ENCODE measurements at regions not wholly inside any gene's neighbourhood (a gene's known extent, or its start where the extent isn't known, plus 50 kb on each side); places are given as distances from the start of the nearest gene placed in this dataset.

DNA sequence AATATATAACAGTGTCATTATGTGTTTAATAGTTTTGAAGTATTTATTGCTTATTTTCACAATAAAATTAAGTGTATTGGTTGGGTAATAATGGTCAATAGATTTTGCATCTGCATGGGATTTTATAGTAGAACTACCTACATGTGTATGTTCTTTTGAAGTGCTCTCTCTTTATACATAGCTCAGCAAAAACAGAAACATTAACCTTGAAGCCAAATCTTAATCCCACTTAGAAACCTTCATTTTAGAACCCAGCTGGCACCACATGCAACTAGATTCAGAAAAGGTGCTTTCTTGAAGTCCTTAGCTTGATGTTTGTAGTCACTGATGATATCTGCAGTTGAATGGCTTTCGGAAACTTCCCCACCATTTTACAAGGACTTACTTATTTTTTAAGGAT, 146.9 kb upstream of the IL12A start:
- Mint-ChIP-seq H3K27ac (ENCODE audit: unreplicated experiment) (peak overlapping the region; percentile 40), H3K4me1 (ENCODE audit: low read depth, unreplicated experiment) (peaks cover 36% of the 10 kb centered on the region), H3K4me3 (ENCODE audit: unreplicated experiment) (peak overlapping the region; percentile 96), H3K36me3 (ENCODE audit: unreplicated experiment) (no peaks in the 10 kb centered on the region), H3K9me3 (ENCODE audit: unreplicated experiment) (peaks cover 7% of the 10 kb centered on the region), H3K27me3 (ENCODE audit: unreplicated experiment) (no peaks in the 10 kb centered on the region)
- no peak for DNase-seq
- TF ChIP-seq, protein P1, sequence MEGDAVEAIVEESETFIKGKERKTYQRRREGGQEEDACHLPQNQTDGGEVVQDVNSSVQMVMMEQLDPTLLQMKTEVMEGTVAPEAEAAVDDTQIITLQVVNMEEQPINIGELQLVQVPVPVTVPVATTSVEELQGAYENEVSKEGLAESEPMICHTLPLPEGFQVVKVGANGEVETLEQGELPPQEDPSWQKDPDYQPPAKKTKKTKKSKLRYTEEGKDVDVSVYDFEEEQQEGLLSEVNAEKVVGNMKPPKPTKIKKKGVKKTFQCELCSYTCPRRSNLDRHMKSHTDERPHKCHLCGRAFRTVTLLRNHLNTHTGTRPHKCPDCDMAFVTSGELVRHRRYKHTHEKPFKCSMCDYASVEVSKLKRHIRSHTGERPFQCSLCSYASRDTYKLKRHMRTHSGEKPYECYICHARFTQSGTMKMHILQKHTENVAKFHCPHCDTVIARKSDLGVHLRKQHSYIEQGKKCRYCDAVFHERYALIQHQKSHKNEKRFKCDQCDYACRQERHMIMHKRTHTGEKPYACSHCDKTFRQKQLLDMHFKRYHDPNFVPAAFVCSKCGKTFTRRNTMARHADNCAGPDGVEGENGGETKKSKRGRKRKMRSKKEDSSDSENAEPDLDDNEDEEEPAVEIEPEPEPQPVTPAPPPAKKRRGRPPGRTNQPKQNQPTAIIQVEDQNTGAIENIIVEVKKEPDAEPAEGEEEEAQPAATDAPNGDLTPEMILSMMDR (IDR thresholded peaks at IDR 0.05; ENCODE audit: partially characterized antibody, unreplicated experiment), result no peak

DNA sequence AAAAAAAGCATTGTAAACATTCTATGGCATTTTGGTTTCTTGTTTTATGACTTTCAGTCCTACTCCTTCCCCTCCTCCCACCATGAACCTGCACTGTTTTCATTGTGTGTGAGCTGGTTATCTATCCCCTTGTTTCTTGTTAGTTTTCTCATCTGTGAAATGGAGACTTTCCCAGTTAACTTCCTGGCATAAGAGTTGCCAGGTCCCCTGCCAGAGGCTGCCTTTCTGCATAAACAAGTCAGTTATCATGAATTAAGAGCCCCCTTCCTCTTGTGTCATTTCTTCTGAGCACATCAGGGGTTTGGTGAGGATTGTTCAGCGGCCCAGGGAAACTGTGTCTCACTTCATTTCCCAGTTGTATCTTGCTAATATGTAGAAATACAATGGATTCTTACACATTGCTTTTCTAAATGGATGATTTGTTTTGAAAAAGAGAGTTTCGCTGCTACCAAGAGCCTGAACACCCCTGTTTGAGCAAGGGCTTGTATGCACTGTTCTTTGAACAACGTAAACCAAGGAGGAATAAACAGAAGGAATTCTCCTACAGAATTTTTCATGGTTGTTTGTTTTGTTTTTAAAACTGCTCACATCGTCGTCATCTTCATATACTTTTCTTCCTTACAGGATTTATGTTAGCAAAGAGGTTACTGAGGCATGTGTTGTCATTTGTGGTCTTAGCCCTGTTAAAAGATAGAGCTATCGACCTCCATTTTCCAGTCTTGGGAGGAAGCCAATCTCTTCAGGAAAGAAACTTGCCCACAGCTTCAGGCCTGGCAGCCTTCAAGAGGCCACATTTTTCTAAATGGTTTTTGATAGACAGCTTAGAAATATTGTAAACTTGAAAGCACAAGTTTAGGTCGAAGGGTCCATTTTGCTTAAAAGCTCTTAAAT, 144.6 kb upstream of the IL12A start:
- Mint-ChIP-seq H3K9me3 (ENCODE audit: unreplicated experiment) (peaks cover 7% of the 10 kb centered on the region), H3K4me3 (ENCODE audit: unreplicated experiment) (peak overlapping the region; percentile 85), H3K36me3 (ENCODE audit: unreplicated experiment) (peaks cover 5% of the 10 kb centered on the region), H3K27me3 (ENCODE audit: unreplicated experiment) (no peaks in the 10 kb centered on the region), H3K27ac (ENCODE audit: unreplicated experiment) (peak overlapping the region; percentile 72), H3K4me1 (ENCODE audit: low read depth, unreplicated experiment) (peaks cover 43% of the 10 kb centered on the region)
- no peak for DNase-seq
- TF ChIP-seq, protein P1 (IDR thresholded peaks at IDR 0.05; ENCODE audit: partially characterized antibody, unreplicated experiment), result no peak

DNA sequence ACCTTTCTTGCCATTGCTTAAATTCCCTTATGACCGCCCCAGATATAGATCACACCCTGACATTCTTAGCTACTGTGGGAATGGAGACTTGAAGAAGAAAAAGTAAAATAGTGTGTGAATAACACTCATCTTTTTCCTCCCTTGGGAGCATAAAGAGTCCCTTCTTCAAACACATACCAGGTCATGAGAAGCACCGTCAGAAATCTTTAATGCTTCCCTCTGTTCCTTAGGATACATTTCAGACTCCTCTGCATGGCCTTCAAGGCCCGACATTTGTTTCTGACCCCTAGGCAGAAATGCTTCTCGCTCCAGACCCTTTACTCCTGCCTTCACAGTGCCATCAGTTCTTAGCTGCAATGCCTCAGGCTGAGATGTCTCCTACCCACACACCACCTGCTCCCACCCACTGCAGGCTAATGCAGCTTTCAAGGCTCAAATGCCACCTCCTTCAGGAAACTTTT, 143.8 kb upstream of the IL12A start:
- Mint-ChIP-seq H3K4me3 (ENCODE audit: unreplicated experiment) (peak overlapping the region; percentile 85), H3K36me3 (ENCODE audit: unreplicated experiment) (peaks cover 5% of the 10 kb centered on the region), H3K4me1 (ENCODE audit: low read depth, unreplicated experiment) (peaks cover 43% of the 10 kb centered on the region), H3K9me3 (ENCODE audit: unreplicated experiment) (peaks cover 4% of the 10 kb centered on the region), H3K27ac (ENCODE audit: unreplicated experiment) (peak overlapping the region; percentile 67), H3K27me3 (ENCODE audit: unreplicated experiment) (no peaks in the 10 kb centered on the region)
- TF ChIP-seq, protein P1 (IDR thresholded peaks at IDR 0.05; ENCODE audit: partially characterized antibody, unreplicated experiment), result no peak
- peak; percentile 24 for DNase-seq

DNA sequence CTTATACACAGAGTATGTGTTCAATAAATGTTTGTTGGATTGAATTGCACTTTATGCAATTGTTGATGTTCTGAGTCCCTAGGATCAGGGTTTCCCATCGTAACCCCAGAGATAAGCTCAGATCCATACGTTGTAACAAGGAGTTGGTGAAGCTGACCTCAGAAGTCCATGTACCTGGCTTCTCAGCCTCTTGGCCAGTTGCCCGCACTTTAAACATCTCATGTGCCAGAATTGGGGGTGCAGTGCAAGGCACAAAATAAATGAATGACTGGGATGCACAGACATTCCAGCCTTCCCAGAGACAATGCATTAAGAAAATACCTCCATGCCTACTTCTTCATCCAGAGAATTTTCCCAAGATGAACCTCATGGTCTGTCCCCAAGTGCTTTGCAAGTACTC, 142.9 kb upstream of the IL12A start:
- Mint-ChIP-seq H3K4me3 (ENCODE audit: unreplicated experiment) (no peak overlapping the region), H3K27me3 (ENCODE audit: unreplicated experiment) (no peaks in the 10 kb centered on the region), H3K4me1 (ENCODE audit: low read depth, unreplicated experiment) (peaks cover 49% of the 10 kb centered on the region), H3K36me3 (ENCODE audit: unreplicated experiment) (peaks cover 5% of the 10 kb centered on the region), H3K9me3 (ENCODE audit: unreplicated experiment) (no peaks in the 10 kb centered on the region), H3K27ac (ENCODE audit: unreplicated experiment) (no peak overlapping the region)
- TF ChIP-seq, protein P1 (IDR thresholded peaks at IDR 0.05; ENCODE audit: partially characterized antibody, unreplicated experiment), result no peak
- DNase-seq, result no peak

DNA sequence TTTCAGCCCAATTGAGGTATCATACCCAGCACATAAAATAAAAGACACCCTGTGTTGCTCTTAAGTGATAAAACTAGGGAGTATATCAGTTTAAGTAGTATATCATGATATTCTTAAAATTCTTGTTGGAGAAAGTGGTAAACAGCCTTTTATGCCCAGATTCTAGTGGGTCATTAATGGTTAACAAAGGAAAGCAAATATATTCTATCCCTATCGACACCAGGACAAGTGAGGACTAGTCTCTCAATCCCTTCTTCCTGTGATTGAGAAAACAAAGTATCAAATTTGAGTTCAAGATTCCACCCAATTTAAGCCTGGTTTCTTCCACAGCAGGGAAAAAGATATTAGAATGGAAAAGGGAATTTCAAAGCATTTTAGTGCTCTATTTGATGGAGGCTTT, 142.4 kb upstream of the IL12A start:
- Mint-ChIP-seq H3K36me3 (ENCODE audit: unreplicated experiment) (peaks cover 5% of the 10 kb centered on the region), H3K27me3 (ENCODE audit: unreplicated experiment) (no peaks in the 10 kb centered on the region), H3K9me3 (ENCODE audit: unreplicated experiment) (no peaks in the 10 kb centered on the region), H3K4me1 (ENCODE audit: low read depth, unreplicated experiment) (peaks cover 51% of the 10 kb centered on the region), H3K4me3 (ENCODE audit: unreplicated experiment) (peak overlapping the region; percentile 40), H3K27ac (ENCODE audit: unreplicated experiment) (no peak overlapping the region)
- no peak for DNase-seq
- TF ChIP-seq, protein P1 (IDR thresholded peaks at IDR 0.05; ENCODE audit: partially characterized antibody, unreplicated experiment), result no peak
